T-helper 2 cell treated with Interferon-gamma antibody and Interleukin-4, amounts not matched to agents 5 μg/mL and 100 μg/mL, for 36 hours (primary cell): ENCODE measurements at regions not wholly inside any gene's neighbourhood (a gene's known extent, or its start where the extent isn't known, plus 50 kb on each side); places are given as distances from the start of the nearest gene placed in this dataset.
"Not testable (repeated sequence)": the region's sequence is repeated elsewhere in the genome, so short reads cannot be mapped to it uniquely, and the experiment has no call there.

Source experiments
- DNase-seq: peaks from one replicate; pipeline ENCODE4 v3.0.0; 2021; ENCODE audit warnings: low spot score
- H3K27ac Mint-ChIP-seq: one replicate; pipeline ENCODE4 v1.8.0; 2021; ENCODE audit warnings: mild to moderate bottlenecking, mixed read lengths
- H3K27me3 Mint-ChIP-seq: one replicate; pipeline ENCODE4 v1.8.0; 2021; ENCODE audit warnings: low read depth, mixed read lengths
- H3K36me3 Mint-ChIP-seq: one replicate; pipeline ENCODE4 v1.8.0; 2021; ENCODE audit warnings: low read depth, mixed read lengths
- H3K4me1 Mint-ChIP-seq: one replicate; pipeline ENCODE4 v1.8.0; 2021; ENCODE audit warnings: low read depth, mixed read lengths
- H3K4me3 Mint-ChIP-seq: one replicate; pipeline ENCODE4 v1.8.0; 2022; ENCODE audit warnings: mild to moderate bottlenecking, moderate library complexity, mixed read lengths
- H3K9me3 Mint-ChIP-seq: one replicate; pipeline ENCODE4 v1.8.0; 2021; ENCODE audit warnings: mixed read lengths

DNA sequence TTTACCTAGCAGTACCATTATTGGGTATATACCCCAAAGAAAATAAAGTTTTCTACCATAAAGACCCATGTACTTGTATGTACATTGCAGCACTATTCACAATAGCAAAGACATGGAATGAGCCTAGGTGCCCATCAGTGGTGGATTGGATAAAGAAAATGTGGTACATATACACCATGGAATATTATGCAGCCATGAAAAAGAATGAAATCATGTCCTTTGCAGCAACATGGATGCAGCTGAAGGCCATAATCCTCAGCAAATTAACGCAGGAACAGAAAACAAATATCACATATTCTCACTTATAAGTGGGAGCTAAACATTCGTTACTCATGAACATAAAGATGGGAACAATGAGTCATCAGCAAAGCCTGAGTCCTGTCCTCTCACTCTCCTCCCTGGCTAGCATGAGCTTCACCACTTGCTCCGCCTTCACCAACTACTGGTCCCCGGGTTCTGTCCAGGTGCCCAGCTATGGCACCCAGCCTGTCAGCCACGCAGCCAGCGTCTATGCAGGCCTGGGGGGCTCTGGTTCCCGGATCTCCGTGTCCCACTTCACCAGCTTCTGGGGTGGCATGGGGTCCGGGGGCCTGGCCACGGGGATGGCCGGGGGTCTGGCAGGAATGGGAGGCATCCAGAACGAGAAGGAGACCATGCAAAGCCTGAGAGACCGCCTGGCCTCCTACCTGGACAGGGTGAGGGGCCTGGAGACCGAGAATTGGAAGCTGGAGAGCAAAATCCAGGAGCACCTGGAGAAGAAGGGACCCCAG, 562.1 kb downstream of the ZNF674 start:
- not testable (repeated sequence) for H3K9me3 Mint-ChIP-seq, H3K4me3 Mint-ChIP-seq, H3K4me1 Mint-ChIP-seq, DNase-seq, H3K36me3 Mint-ChIP-seq, H3K27me3 Mint-ChIP-seq, H3K27ac Mint-ChIP-seq

GRCh38 chrX:45980726-45981125, 564.5 kb downstream of the ZNF674 start:
- no peaks in the 10 kb centered on the region for H3K36me3 Mint-ChIP-seq
- H3K27me3 Mint-ChIP-seq: no peaks in the 10 kb centered on the region
- H3K4me3 Mint-ChIP-seq: no peak overlapping the region
- no peaks in the 10 kb centered on the region for H3K4me1 Mint-ChIP-seq
- no peak overlapping the region for H3K27ac Mint-ChIP-seq
- no peak for DNase-seq
- H3K9me3 Mint-ChIP-seq: no peaks in the 10 kb centered on the region

- Mint-ChIP-seq H3K27ac (no peak overlapping the region), H3K4me3 (no peak overlapping the region), H3K27me3 (no peaks in the 10 kb centered on the region), H3K36me3 (no peaks in the 10 kb centered on the region), H3K9me3 (no peaks in the 10 kb centered on the region), H3K4me1 (no peaks in the 10 kb centered on the region)
- no peak for DNase-seq
Observed at GRCh38 chrX:45975633-45976032, 569.6 kb downstream of the ZNF674 start.

- no peak overlapping the region for H3K4me3 Mint-ChIP-seq
- no peaks in the 10 kb centered on the region for H3K9me3 Mint-ChIP-seq
- DNase-seq: no peak
- no peaks in the 10 kb centered on the region for H3K27me3 Mint-ChIP-seq
- no peaks in the 10 kb centered on the region for H3K36me3 Mint-ChIP-seq
- H3K4me1 Mint-ChIP-seq: no peaks in the 10 kb centered on the region
- H3K27ac Mint-ChIP-seq: no peak overlapping the region
Observed at GRCh38 chrX:45972636-45973035, 572.6 kb downstream of the ZNF674 start.

DNA sequence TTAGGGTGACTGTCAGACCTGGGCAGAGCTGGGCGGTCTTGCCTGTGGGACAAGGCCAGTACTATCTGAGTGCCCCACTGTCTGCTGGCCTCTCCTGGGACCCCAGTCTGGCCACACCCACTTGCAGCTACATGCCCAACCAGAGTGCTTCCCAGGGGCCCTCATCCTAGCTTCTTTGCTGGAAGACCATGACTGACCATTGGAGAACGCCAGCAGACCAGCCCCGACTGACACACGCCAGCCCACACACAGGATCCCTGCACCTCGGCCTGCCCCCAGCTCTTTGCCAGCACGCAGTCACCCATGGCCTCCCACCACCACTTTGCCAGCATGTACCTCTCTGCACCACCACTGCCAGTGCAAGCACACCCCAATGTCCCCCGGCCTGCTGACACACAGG, 585.7 kb downstream of the ZNF674 start:
- H3K4me1 Mint-ChIP-seq: peaks cover 5% of the 10 kb centered on the region
- no peak for DNase-seq
- H3K4me3 Mint-ChIP-seq: no peak overlapping the region
- H3K27me3 Mint-ChIP-seq: no peaks in the 10 kb centered on the region
- H3K27ac Mint-ChIP-seq: no peak overlapping the region
- peaks cover 7% of the 10 kb centered on the region for H3K9me3 Mint-ChIP-seq
- H3K36me3 Mint-ChIP-seq: no peaks in the 10 kb centered on the region

DNA sequence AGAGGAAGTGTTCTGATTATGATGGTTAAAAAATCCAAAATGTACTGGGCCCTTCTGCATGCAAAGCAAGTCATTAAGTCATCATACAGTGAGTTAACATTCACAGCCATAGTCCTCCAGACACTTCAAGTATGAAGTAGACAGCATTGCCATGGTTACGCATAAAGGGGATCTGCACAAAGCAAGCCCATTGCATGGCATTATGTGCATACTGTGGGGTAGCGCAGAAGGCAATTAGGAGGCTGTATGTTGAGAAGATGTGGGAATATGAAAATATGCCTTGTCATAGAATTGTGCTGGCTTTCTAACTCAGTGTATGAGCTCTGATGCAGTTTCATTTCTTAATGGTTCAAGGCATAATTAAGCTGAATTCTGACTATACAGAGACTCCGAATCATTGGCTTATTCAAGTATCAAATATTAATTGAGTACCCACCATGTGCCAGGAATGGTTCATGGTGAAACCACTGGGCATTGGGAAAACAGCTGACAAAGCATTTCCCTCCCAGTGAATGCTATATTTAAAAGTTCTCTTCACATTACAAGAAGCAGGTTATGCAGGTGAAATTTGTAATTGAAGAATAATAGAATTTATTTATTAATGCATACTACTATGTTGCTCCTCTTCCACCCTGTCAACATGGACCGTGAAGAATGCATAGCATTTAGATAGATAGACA, 588.9 kb downstream of the ZNF674 start:
- H3K4me1 Mint-ChIP-seq: peaks cover 3% of the 10 kb centered on the region
- H3K27ac Mint-ChIP-seq: no peak overlapping the region
- H3K36me3 Mint-ChIP-seq: no peaks in the 10 kb centered on the region
- DNase-seq: no peak
- peaks cover 7% of the 10 kb centered on the region for H3K9me3 Mint-ChIP-seq
- no peak overlapping the region for H3K4me3 Mint-ChIP-seq
- H3K27me3 Mint-ChIP-seq: no peaks in the 10 kb centered on the region

DNA sequence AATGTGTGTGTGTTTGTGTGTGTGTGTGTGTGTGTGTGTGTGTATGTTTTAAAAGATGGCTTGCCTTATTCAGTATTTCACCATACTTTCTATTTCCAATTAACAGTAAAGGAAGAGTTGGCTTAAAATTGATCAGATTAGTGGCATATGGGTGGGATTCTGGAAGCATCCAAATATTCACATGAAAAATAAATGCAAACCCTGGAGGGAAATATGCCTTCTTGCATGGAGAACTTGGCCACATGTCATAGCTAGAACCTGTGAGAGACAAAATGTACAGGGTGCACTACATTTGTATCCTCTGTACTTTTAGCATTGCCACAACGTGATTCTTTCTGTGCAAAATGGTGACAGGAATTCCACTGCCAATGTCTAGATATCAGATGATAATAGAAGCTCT, 589.6 kb downstream of the ZNF674 start:
- H3K27ac Mint-ChIP-seq: no peak overlapping the region
- peaks cover 3% of the 10 kb centered on the region for H3K9me3 Mint-ChIP-seq
- no peak overlapping the region for H3K4me3 Mint-ChIP-seq
- H3K36me3 Mint-ChIP-seq: no peaks in the 10 kb centered on the region
- H3K27me3 Mint-ChIP-seq: no peaks in the 10 kb centered on the region
- H3K4me1 Mint-ChIP-seq: peaks cover 3% of the 10 kb centered on the region
- no peak for DNase-seq

GRCh38 chrX:45954026-45954425, 591.2 kb downstream of the ZNF674 start:
- Mint-ChIP-seq H3K4me1 (peaks cover 3% of the 10 kb centered on the region), H3K4me3 (no peak overlapping the region), H3K27ac (no peak overlapping the region), H3K27me3 (no peaks in the 10 kb centered on the region), H3K9me3 (peaks cover 3% of the 10 kb centered on the region), H3K36me3 (no peaks in the 10 kb centered on the region)
- no peak for DNase-seq

DNA sequence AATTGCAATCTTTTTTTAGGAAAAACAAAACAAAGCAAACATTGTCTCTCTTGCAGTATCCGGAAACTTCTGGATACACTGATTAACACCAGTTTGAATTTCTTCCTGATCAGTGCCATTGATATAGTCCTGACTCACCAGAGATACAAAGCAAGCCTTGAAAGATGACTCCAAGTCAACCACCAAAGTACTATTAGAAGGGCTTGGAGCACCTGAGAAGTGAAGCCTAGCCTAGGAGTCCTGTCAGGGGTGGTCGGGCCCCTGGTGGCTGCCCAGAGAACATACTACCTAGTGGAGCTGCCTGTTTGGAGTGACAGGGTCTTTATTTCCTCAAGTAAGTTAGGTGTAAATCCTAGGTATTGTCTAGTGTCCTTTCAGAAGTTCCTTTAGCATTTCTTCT, 593.2 kb downstream of the ZNF674 start:
- no peaks in the 10 kb centered on the region for H3K9me3 Mint-ChIP-seq
- peaks cover 3% of the 10 kb centered on the region for H3K4me1 Mint-ChIP-seq
- no peak overlapping the region for H3K27ac Mint-ChIP-seq
- H3K4me3 Mint-ChIP-seq: no peak overlapping the region
- DNase-seq: no peak
- H3K27me3 Mint-ChIP-seq: no peaks in the 10 kb centered on the region
- H3K36me3 Mint-ChIP-seq: no peaks in the 10 kb centered on the region

DNA sequence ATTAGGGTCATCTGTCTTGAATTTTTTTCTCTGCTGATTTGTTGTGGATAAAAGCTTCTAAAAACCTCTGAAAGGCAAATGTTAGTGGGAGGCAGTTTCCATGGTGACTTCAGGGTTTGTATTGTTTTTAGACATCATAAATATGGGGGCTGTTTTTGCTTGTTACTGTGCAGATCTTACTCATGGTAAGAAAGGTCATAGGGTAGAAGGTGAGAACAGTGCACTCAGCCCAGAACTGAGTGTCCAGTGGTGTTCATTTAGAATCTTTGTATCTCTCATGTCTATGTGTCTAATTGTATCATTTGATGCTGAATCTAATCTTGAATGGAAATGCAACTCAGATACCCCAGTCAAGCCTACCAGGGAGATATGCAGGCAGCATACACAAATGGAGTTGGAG, 609.8 kb downstream of the ZNF674 start:
- H3K27me3 Mint-ChIP-seq: no peaks in the 10 kb centered on the region
- no peaks in the 10 kb centered on the region for H3K4me1 Mint-ChIP-seq
- peaks cover 3% of the 10 kb centered on the region for H3K9me3 Mint-ChIP-seq
- peak; percentile 8 for DNase-seq
- H3K36me3 Mint-ChIP-seq: no peaks in the 10 kb centered on the region
- H3K27ac Mint-ChIP-seq: no peak overlapping the region
- H3K4me3 Mint-ChIP-seq: no peak overlapping the region

- no peak overlapping the region for H3K27ac Mint-ChIP-seq
- no peaks in the 10 kb centered on the region for H3K4me1 Mint-ChIP-seq
- no peaks in the 10 kb centered on the region for H3K9me3 Mint-ChIP-seq
- H3K36me3 Mint-ChIP-seq: no peaks in the 10 kb centered on the region
- no peaks in the 10 kb centered on the region for H3K27me3 Mint-ChIP-seq
- no peak for DNase-seq
- no peak overlapping the region for H3K4me3 Mint-ChIP-seq
Observed at GRCh38 chrX:45912316-45912715, 632.9 kb downstream of the ZNF674 start.

DNA sequence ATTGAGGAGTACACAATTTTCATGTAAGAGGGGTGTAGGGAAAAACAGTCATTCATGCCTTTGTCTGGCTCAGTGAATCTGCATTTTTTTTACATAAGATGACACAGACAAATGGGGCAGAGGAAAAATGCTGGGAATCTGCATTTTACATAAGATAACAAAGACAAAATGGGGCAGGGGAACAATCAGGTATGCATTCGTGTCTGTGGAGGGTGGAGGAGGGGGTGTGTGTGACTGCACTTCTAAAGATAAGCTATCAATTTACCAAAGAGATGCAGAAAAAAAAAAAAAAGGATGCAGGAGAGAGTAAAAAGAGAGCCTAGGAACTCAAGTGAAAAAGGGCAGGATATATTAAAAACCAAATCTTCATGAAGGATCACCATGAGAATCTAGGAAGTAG, 637.4 kb downstream of the ZNF674 start:
- Mint-ChIP-seq H3K36me3 (no peaks in the 10 kb centered on the region), H3K4me3 (no peak overlapping the region), H3K9me3 (no peaks in the 10 kb centered on the region), H3K27me3 (no peaks in the 10 kb centered on the region), H3K27ac (no peak overlapping the region), H3K4me1 (peaks cover 4% of the 10 kb centered on the region)
- DNase-seq: no peak

GRCh38 chrX:45903781-45904201, 641.4 kb downstream of the ZNF674 start:
- Mint-ChIP-seq H3K9me3 (no peaks in the 10 kb centered on the region), H3K4me3 (no peak overlapping the region), H3K36me3 (no peaks in the 10 kb centered on the region), H3K27me3 (no peaks in the 10 kb centered on the region), H3K4me1 (peaks cover 4% of the 10 kb centered on the region), H3K27ac (no peak overlapping the region)
- DNase-seq: no peak

DNA sequence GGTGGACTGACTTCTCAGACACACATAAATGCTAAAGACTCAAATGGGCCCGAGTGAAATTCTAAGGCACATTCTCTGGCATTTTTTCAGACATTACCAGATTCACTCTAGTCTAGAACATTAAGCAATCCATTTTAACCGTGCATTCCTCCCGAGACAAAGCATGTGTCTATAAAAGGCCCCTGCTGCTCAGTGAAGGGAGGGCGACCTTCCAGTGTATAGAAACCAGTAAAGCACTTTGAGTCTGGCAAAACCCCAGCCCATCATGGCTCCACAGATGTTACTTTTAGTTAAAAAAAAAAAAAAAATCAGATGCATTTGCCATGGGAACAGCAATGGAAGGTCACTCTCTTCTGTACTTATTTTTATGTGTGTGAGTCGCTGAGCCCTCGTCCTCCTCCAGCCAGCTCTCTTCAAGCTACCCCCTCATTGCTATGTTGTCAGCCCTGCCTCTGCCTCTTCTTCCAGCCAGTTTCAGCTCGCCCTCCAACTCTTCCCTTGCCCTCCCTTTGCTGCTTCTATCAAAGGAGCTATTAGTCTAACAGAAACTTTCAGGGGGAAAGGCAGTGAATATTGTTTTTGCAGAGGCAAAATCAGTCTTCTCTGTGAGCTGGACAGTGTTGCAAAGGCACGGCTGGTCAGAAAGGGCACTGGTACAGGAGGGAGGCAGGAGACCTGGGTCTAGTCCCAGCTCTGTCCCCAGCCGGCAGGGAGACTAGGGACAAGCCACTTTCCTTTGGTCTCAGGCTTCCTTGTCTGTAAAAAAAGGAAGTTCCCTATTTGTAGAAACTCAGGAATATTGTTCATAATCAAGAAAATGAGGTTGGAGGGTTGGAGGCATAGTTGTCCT, 644.2 kb downstream of the ZNF674 start:
- H3K4me3 Mint-ChIP-seq: no peak overlapping the region
- peaks cover 2% of the 10 kb centered on the region for H3K27me3 Mint-ChIP-seq
- no peaks in the 10 kb centered on the region for H3K9me3 Mint-ChIP-seq
- no peak overlapping the region for H3K27ac Mint-ChIP-seq
- DNase-seq: no peak
- H3K4me1 Mint-ChIP-seq: peaks cover 4% of the 10 kb centered on the region
- H3K36me3 Mint-ChIP-seq: no peaks in the 10 kb centered on the region
